ENCODE measurements at regions not wholly inside any gene's neighbourhood (a gene's known extent, or its start where the extent isn't known, plus 50 kb on each side); places are given as distances from the start of the nearest gene placed in this dataset.

- TF ChIP-seq CTCF (IDR thresholded peaks at IDR 0.05) (no peak), POLR2AphosphoS5 (IDR thresholded peaks at IDR 0.05) (no peak), POLR2A (IDR thresholded peaks at IDR 0.05; ENCODE audit: low read depth) (no peak), EP300 (IDR thresholded peaks at IDR 0.05) (no peak)
Measured at GRCh38 chr10:133007360-133007858, 65.0 kb upstream of the CFAP46 start.

All from esophagus muscularis mucosa (tissue), 4 donors.